T-helper 17 cell (primary cell): ENCODE measurements at regions not wholly inside any gene's neighbourhood (a gene's known extent, or its start where the extent isn't known, plus 50 kb on each side); places are given as distances from the start of the nearest gene placed in this dataset.
"Not testable (repeated sequence)": the region's sequence is repeated elsewhere in the genome, so short reads cannot be mapped to it uniquely, and the experiment has no call there.

Experiments
- ATAC-seq: fragments of 150-1000 bp; cut with Tn5 transposase; 2 replicates; pipeline ENCODE4 v1.10.0; 2021; ENCODE audit warnings: mild to moderate bottlenecking, moderate library complexity
- DNase-seq, 3 donors: peaks; one replicate each; pipeline versions ENCODE4 v3.0.0 to v3.0.0-alpha.2; 2020 to 2021
- H3K9me3 ChIP-seq: one replicate; pipeline ENCODE4 v1.7.0; 2013; ENCODE audit warnings: low read length, mild to moderate bottlenecking; ENCODE audit not compliant: control insufficient read depth, poor library complexity, severe bottlenecking
- H3K27ac Mint-ChIP-seq: one replicate; pipeline ENCODE4 v1.8.0; 2022; ENCODE audit warnings: mild to moderate bottlenecking, moderate library complexity, mixed read lengths
- H3K27me3 Mint-ChIP-seq: one replicate; pipeline ENCODE4 v1.8.0; 2022; ENCODE audit warnings: mixed read lengths
- H3K36me3 Mint-ChIP-seq: one replicate; pipeline ENCODE4 v1.8.0; 2022; ENCODE audit warnings: low read depth, mixed read lengths
- H3K4me1 Mint-ChIP-seq: one replicate; pipeline ENCODE4 v1.8.0; 2022; ENCODE audit warnings: mild to moderate bottlenecking, mixed read lengths
- H3K4me3 Mint-ChIP-seq: one replicate; pipeline ENCODE4 v1.8.0; 2022; ENCODE audit warnings: mild to moderate bottlenecking, moderate library complexity, mixed read lengths

- not testable (repeated sequence) for ATAC-seq, H3K27ac Mint-ChIP-seq, DNase-seq, H3K4me1 Mint-ChIP-seq, H3K9me3 ChIP-seq, H3K4me3 Mint-ChIP-seq, H3K27me3 Mint-ChIP-seq, H3K36me3 Mint-ChIP-seq
Observed at GRCh38 chr15:85256009-85256997, 124.1 kb upstream of the AKAP13 start.

DNA sequence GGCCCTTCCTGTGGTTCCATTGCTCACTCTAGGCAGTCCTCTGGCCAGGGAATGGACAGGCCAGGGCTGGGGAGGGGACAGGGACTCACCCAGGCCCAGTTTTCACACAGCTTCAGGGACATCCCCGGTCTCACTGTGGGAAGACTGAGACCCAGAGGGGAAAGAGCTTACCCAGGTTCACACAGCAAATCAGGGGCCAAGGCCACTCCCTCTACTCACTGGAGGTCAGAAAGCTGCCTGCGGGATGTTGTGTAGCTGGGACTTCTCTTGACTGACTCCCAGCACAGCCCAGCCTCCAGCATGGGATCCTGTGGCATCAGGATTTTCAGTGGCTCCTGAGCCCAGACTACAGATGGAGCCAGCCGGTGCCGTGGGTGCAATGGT is 122.3 kb upstream of the AKAP13 start:
- ATAC-seq, DNase-seq, H3K9me3 ChIP-seq, H3K4me1 Mint-ChIP-seq, H3K27ac Mint-ChIP-seq, H3K4me3 Mint-ChIP-seq, H3K36me3 Mint-ChIP-seq, H3K27me3 Mint-ChIP-seq: not testable (repeated sequence)

DNA sequence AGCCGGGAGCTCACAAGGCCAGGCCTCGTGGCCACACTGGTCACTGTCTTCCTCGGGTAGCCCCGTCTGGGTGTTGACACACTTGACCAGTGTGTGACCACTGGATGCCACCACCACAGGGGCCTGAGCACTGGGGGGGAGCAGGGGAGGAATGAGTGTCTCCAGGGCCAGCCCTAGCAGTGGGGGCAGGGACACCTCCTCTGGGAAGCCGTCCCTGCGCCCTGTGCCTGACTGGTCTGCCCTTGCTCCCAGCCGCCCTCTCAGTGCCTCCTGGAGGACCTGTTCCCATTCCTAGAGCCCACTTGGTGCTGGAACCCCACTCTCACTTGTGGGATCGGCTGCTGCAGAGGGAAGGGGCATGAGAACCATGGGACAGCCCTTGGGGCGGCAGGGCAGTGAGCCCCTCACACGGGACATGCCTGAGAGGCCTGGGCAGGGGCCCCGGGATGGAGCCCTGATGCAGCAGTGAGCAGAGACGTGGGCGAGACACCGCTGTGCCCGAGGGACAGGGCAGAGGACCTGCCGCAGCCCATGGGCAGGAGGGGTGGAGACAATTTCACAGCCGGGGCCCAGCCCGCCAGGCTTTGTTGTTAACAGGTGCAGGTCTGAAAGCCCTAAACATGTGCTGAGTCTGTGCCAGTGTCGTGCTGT is 121.7 kb upstream of the AKAP13 start:
- H3K27ac Mint-ChIP-seq, ATAC-seq, H3K4me3 Mint-ChIP-seq, DNase-seq, H3K27me3 Mint-ChIP-seq, H3K4me1 Mint-ChIP-seq, H3K36me3 Mint-ChIP-seq, H3K9me3 ChIP-seq: not testable (repeated sequence)

- DNase-seq, H3K4me1 Mint-ChIP-seq, H3K4me3 Mint-ChIP-seq, H3K27ac Mint-ChIP-seq, ATAC-seq, H3K9me3 ChIP-seq, H3K27me3 Mint-ChIP-seq, H3K36me3 Mint-ChIP-seq: not testable (repeated sequence)
Observed at GRCh38 chr15:85260526-85260925, 119.9 kb upstream of the AKAP13 start.

DNA sequence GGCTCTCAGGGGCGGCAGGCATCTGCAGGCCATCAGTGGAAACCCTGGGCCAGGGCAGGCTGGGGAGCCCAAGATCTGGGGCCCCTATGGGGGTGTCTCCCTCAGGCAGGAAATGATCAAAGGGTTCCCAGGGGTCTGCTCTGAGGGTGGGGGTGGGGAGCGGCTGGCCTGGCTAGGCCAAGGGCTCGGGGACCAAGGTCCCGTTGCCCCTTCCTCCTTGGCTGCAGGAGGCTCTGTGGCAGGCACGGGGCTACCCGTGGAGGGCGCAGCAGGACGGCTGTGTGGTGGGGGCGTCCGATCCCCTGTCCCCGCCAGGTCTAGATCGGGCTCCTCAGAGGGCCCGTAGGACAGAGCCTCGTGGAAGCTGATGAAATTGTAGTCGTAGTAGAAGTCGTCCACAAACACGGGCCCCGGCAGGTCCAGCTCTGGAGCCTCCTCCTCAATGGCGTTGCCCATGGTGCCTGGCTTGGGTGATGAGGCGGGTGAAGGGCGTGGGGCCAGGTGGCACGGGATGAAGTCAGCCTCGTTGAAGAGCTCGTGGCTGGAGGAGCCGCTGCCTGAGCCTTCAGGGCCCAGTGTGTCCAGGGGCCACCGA is 117.8 kb upstream of the AKAP13 start:
- H3K9me3 ChIP-seq, H3K36me3 Mint-ChIP-seq, H3K27me3 Mint-ChIP-seq, H3K27ac Mint-ChIP-seq, H3K4me1 Mint-ChIP-seq, H3K4me3 Mint-ChIP-seq, ATAC-seq, DNase-seq: not testable (repeated sequence)

DNA sequence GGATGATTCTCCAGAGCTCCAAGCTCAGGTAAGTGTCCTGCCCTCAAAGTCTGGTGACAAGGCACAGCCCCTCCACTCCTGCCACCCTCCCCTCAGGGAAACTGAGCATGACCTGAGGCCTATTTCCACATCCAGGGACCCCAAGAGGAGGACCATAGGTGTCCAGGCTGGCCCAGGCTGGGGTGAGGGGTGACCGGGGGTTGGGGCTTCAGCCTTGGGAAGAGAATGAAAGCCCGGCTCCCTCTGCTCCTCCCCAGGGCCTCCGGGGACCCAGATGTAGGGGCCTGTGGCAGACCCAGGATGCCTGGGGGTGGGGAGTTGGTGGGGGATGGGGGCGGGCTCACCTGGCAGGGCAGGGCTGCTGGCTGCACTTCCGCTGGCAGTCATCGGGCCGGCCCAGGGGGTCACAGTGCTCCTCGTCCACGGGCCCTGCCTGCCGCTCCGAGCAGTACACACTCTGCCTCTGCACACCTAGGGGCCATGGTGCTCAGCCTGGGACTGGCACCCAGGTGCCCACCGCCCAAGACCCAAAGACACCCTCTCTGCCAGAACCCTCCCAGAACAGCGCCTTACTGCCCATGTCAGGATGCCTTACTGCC is 116.5 kb upstream of the AKAP13 start:
- H3K36me3 Mint-ChIP-seq, H3K9me3 ChIP-seq, H3K27ac Mint-ChIP-seq, H3K27me3 Mint-ChIP-seq, ATAC-seq, DNase-seq, H3K4me3 Mint-ChIP-seq, H3K4me1 Mint-ChIP-seq: not testable (repeated sequence)

- not testable (repeated sequence) for H3K4me1 Mint-ChIP-seq, ATAC-seq
Observed at GRCh38 chr15:85264614-85265190, 115.7 kb upstream of the AKAP13 start.

GRCh38 chr15:85267158-85267857 is 113.1 kb upstream of the AKAP13 start:
- not testable (repeated sequence) for ATAC-seq, DNase-seq, H3K4me3 Mint-ChIP-seq, H3K27me3 Mint-ChIP-seq, H3K9me3 ChIP-seq, H3K4me1 Mint-ChIP-seq, H3K36me3 Mint-ChIP-seq, H3K27ac Mint-ChIP-seq

More at GRCh38 chr15:85264614-85265190, 115.7 kb upstream of the AKAP13 start:
- H3K4me3 Mint-ChIP-seq, H3K36me3 Mint-ChIP-seq, H3K9me3 ChIP-seq, H3K27ac Mint-ChIP-seq, DNase-seq, H3K27me3 Mint-ChIP-seq: not testable (repeated sequence)

DNA sequence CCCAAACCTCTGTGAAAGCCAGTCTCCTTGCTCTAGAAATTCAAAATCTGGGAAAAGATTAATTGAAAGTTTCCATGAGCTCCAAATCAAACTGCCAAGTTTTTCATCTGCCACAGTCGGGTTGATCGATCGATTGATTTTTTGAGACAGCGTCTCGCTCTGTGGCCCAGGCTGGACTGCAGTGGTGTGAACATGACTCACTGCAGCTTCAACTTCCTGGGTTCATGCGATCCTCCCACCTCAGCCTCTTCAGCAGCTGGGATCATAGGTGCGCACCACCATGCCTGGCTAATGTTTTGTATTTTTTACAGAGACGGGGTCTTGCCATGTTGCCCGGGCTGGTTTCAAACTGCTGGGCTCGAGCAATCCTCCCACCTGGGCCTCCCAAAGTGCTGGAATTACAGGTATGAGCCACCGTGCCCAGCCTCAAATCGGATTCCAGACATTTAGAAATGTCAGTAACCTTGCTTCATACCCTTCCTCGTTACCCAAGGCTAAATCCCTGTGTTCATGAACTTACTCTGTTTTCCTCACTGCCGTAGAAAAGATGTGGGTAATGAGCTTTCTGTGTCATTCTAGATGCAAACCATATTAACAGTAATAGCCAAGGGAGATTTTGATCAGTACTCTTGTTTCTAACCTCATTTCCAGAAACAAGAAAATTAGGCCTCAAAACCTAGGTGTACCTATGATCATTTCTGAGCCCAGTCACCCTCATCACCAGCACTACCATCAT is 105.9 kb upstream of the AKAP13 start:
- H3K9me3 ChIP-seq, result no peaks in the 10 kb centered on the region
- Mint-ChIP-seq H3K4me1 (peaks cover 2% of the 10 kb centered on the region), H3K27me3 (peaks cover 5% of the 10 kb centered on the region), H3K27ac (no peak overlapping the region), H3K36me3 (no peaks in the 10 kb centered on the region), H3K4me3 (no peak overlapping the region)
- DNase-seq (no peak), ATAC-seq (no peak)

GRCh38 chr15:85276508-85276907 is 103.9 kb upstream of the AKAP13 start:
- no peak overlapping the region for H3K27ac Mint-ChIP-seq
- no peak overlapping the region for H3K4me3 Mint-ChIP-seq
- no peak for ATAC-seq
- no peak for DNase-seq
- no peaks in the 10 kb centered on the region for H3K9me3 ChIP-seq
- H3K27me3 Mint-ChIP-seq, result peaks cover 5% of the 10 kb centered on the region
- H3K4me1 Mint-ChIP-seq, result peaks cover 7% of the 10 kb centered on the region
- peaks cover 2% of the 10 kb centered on the region for H3K36me3 Mint-ChIP-seq

DNA sequence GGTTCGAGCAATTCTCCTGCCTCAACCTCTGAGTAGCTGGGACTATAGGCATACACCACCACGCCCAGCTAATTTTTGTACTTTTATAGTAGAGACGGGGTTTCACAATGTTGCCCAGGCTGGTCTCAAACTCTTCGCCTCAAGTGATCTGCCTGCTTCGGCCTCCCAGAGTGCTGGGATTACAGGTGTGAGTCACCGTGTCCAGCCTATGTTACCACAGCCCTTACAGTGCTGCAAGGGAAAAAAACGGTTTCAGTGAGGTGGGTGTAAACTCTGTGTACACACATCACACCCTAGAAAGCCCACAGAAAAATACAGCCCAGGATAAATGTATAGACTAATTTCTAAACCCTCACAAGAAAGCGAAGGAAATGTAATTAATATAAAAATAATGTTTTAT is 103.5 kb upstream of the AKAP13 start:
- DNase-seq, result no peak
- peaks cover 5% of the 10 kb centered on the region for H3K27me3 Mint-ChIP-seq
- no peak overlapping the region for H3K4me3 Mint-ChIP-seq
- no peak for ATAC-seq
- peaks cover 7% of the 10 kb centered on the region for H3K4me1 Mint-ChIP-seq
- H3K36me3 Mint-ChIP-seq, result peaks cover 2% of the 10 kb centered on the region
- H3K9me3 ChIP-seq, result no peaks in the 10 kb centered on the region
- H3K27ac Mint-ChIP-seq, result no peak overlapping the region

GRCh38 chr15:85277847-85278370 is 102.5 kb upstream of the AKAP13 start:
- DNase-seq (no peak), ATAC-seq (no peak)
- no peak overlapping the region for H3K4me3 Mint-ChIP-seq
- H3K4me1 Mint-ChIP-seq, result peaks cover 5% of the 10 kb centered on the region
- H3K9me3 ChIP-seq, result no peaks in the 10 kb centered on the region
- H3K27ac Mint-ChIP-seq, result no peak overlapping the region
- H3K36me3 Mint-ChIP-seq, result peaks cover 2% of the 10 kb centered on the region
- H3K27me3 Mint-ChIP-seq, result peaks cover 12% of the 10 kb centered on the region
